GM23338 (cell line): ENCODE measurements at regions not wholly inside any gene's neighbourhood (a gene's known extent, or its start where the extent isn't known, plus 50 kb on each side); places are given as distances from the start of the nearest gene placed in this dataset.

Source experiments
- CTCF ChIP-seq, 2 experiments: fragments of 200-600 bp in 1 of 2; sonication (generic) in 1 of 2; conservative IDR thresholded peaks; 2 replicates each; pipeline versions ENCODE4 v1.5.1 to v1.6.1; 2016 to 2017; ENCODE audit warnings: antibody characterized with exemption in 2 of 2, low read depth in 2 of 2, mild to moderate bottlenecking in 2 of 2, moderate library complexity in 1 of 2
- EZH2 ChIP-seq: fragments of 200-600 bp; sonication (generic); IDR thresholded peaks from one replicate; pipeline ENCODE4 v1.8.0; 2017; ENCODE audit warnings: antibody characterized with exemption, mild to moderate bottlenecking, low read depth; ENCODE audit not compliant: unreplicated experiment

- TF ChIP-seq EZH2 (no peak), CTCF (conservative IDR thresholded peaks at IDR 0.05; ENCODE audit: low read depth in 2 of 2) (peak; percentile 58 to 68)
Measured at GRCh38 chr6:141077355-141078333, 1055.1 kb upstream of the GJE1 start.
